ENCODE measurements at regions not wholly inside any gene's neighbourhood (a gene's known extent, or its start where the extent isn't known, plus 50 kb on each side); places are given as distances from the start of the nearest gene placed in this dataset.

DNA sequence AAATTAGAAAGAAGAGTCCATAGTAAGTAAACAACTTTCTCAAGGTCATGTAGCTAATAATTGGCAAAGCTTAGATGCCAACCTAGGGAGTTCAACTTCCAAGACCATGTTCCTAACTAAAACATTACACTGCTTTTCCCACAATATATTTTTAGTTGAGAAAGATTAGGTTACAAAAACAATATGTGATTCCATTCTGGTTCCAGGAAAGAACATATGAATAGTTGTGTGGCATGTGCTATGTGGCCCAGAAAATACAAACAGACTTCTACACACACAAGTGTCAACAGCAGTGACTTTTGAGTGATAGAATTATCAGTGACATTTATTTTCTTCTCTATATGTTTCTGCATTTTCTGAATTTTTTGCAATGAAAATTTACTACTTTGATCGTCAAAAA, 62.7 kb upstream of the EDNRA start (continued):
- TF ChIP-seq, protein P1, sequence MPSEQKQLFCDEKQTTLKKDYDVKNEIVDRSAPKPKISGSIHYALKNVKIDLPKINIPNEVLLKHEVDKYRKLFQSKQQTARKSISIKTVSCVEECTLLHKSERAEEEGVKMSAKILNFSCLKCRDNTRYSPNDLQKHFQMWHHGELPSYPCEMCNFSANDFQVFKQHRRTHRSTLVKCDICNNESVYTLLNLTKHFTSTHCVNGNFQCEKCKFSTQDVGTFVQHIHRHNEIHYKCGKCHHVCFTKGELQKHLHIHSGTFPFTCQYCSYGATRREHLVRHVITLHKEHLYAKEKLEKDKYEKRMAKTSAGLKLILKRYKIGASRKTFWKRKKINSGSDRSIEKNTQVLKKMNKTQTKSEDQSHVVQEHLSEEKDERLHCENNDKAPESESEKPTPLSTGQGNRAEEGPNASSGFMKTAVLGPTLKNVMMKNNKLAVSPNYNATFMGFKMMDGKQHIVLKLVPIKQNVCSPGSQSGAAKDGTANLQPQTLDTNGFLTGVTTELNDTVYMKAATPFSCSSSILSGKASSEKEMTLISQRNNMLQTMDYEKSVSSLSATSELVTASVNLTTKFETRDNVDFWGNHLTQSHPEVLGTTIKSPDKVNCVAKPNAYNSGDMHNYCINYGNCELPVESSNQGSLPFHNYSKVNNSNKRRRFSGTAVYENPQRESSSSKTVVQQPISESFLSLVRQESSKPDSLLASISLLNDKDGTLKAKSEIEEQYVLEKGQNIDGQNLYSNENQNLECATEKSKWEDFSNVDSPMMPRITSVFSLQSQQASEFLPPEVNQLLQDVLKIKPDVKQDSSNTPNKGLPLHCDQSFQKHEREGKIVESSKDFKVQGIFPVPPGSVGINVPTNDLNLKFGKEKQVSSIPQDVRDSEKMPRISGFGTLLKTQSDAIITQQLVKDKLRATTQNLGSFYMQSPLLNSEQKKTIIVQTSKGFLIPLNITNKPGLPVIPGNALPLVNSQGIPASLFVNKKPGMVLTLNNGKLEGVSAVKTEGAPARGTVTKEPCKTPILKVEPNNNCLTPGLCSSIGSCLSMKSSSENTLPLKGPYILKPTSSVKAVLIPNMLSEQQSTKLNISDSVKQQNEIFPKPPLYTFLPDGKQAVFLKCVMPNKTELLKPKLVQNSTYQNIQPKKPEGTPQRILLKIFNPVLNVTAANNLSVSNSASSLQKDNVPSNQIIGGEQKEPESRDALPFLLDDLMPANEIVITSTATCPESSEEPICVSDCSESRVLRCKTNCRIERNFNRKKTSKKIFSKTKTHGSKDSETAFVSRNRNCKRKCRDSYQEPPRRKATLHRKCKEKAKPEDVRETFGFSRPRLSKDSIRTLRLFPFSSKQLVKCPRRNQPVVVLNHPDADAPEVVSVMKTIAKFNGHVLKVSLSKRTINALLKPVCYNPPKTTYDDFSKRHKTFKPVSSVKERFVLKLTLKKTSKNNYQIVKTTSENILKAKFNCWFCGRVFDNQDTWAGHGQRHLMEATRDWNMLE (tag by site-specific recombination; conservative IDR thresholded peaks at IDR 0.05; ENCODE audit: low read depth): no peak
- TF ChIP-seq, protein P2, sequence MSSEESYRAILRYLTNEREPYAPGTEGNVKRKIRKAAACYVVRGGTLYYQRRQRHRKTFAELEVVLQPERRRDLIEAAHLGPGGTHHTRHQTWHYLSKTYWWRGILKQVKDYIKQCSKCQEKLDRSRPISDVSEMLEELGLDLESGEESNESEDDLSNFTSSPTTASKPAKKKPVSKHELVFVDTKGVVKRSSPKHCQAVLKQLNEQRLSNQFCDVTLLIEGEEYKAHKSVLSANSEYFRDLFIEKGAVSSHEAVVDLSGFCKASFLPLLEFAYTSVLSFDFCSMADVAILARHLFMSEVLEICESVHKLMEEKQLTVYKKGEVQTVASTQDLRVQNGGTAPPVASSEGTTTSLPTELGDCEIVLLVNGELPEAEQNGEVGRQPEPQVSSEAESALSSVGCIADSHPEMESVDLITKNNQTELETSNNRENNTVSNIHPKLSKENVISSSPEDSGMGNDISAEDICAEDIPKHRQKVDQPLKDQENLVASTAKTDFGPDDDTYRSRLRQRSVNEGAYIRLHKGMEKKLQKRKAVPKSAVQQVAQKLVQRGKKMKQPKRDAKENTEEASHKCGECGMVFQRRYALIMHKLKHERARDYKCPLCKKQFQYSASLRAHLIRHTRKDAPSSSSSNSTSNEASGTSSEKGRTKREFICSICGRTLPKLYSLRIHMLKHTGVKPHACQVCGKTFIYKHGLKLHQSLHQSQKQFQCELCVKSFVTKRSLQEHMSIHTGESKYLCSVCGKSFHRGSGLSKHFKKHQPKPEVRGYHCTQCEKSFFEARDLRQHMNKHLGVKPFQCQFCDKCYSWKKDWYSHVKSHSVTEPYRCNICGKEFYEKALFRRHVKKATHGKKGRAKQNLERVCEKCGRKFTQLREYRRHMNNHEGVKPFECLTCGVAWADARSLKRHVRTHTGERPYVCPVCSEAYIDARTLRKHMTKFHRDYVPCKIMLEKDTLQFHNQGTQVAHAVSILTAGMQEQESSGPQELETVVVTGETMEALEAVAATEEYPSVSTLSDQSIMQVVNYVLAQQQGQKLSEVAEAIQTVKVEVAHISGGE (tag by site-specific recombination; conservative IDR thresholded peaks at IDR 0.05; ENCODE audit: low read depth): no peak
- TF ChIP-seq, protein P3, sequence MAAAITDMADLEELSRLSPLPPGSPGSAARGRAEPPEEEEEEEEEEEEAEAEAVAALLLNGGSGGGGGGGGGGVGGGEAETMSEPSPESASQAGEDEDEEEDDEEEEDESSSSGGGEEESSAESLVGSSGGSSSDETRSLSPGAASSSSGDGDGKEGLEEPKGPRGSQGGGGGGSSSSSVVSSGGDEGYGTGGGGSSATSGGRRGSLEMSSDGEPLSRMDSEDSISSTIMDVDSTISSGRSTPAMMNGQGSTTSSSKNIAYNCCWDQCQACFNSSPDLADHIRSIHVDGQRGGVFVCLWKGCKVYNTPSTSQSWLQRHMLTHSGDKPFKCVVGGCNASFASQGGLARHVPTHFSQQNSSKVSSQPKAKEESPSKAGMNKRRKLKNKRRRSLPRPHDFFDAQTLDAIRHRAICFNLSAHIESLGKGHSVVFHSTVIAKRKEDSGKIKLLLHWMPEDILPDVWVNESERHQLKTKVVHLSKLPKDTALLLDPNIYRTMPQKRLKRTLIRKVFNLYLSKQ (tag by site-specific recombination; IDR thresholded peaks at IDR 0.05; ENCODE audit: borderline replicate concordance): no peak

DNA sequence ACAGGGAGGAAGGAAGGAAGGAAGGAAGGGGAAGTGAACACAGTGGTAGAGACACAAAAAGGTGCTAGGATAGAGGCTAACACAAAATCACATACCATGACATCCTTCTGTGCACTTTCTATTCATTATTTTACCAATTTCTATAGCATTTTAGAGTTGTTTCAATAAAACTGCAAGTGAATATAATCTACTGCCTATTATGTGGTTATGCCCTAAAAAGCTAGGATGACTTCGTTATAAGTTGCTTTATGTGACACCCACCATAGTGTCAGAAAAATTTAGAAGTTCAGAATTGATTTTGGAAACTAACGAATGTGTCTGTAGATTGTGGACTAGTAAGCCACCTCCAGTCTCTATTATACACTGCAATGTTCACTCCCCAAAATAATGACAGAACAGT, 59.4 kb upstream of the EDNRA start:
- H3K9me3 ChIP-seq (ENCODE audit: control insufficient read depth, insufficient read depth, low read depth, low read length): no peaks in the 10 kb centered on the region
- ChIA-PET CTCF (no interaction called here), POLR2A (no interaction called here)
- no peaks in the 10 kb centered on the region for H3K4me1 ChIP-seq (ENCODE audit: control insufficient read depth, insufficient read depth, low read length)
- H3K4me3 ChIP-seq (ENCODE audit: low read depth, low read length): no peak overlapping the region
- H3K36me3 ChIP-seq (ENCODE audit: control insufficient read depth in 2 of 2, insufficient read depth in 1 of 2, low read length in 2 of 2): no peaks in the 10 kb centered on the region
- no peak overlapping the region for H3K27ac ChIP-seq (ENCODE audit: extremely low read depth, low read depth, low read length)
- TF ChIP-seq, protein P4, sequence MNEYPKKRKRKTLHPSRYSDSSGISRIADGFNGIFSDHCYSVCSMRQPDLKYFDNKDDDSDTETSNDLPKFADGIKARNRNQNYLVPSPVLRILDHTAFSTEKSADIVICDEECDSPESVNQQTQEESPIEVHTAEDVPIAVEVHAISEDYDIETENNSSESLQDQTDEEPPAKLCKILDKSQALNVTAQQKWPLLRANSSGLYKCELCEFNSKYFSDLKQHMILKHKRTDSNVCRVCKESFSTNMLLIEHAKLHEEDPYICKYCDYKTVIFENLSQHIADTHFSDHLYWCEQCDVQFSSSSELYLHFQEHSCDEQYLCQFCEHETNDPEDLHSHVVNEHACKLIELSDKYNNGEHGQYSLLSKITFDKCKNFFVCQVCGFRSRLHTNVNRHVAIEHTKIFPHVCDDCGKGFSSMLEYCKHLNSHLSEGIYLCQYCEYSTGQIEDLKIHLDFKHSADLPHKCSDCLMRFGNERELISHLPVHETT (tag by site-specific recombination; IDR thresholded peaks at IDR 0.05): no peak
- no peak for TF ChIP-seq ZNF768 (tag by site-specific recombination; IDR thresholded peaks at IDR 0.05)
- no peak for TF ChIP-seq ZNF423 (tag by site-specific recombination; IDR thresholded peaks at IDR 0.05)
- TF ChIP-seq ZNF843 (tag by site-specific recombination; IDR thresholded peaks at IDR 0.05): no peak
- TF ChIP-seq ZNF157 (tag by site-specific recombination; IDR thresholded peaks at IDR 0.05): no peak
- TF ChIP-seq ZNF571 (tag by site-specific recombination; IDR thresholded peaks at IDR 0.05): no peak
- TF ChIP-seq ZNF561 (tag by site-specific recombination; IDR thresholded peaks at IDR 0.05; ENCODE audit: borderline replicate concordance): no peak
- TF ChIP-seq, protein P5, sequence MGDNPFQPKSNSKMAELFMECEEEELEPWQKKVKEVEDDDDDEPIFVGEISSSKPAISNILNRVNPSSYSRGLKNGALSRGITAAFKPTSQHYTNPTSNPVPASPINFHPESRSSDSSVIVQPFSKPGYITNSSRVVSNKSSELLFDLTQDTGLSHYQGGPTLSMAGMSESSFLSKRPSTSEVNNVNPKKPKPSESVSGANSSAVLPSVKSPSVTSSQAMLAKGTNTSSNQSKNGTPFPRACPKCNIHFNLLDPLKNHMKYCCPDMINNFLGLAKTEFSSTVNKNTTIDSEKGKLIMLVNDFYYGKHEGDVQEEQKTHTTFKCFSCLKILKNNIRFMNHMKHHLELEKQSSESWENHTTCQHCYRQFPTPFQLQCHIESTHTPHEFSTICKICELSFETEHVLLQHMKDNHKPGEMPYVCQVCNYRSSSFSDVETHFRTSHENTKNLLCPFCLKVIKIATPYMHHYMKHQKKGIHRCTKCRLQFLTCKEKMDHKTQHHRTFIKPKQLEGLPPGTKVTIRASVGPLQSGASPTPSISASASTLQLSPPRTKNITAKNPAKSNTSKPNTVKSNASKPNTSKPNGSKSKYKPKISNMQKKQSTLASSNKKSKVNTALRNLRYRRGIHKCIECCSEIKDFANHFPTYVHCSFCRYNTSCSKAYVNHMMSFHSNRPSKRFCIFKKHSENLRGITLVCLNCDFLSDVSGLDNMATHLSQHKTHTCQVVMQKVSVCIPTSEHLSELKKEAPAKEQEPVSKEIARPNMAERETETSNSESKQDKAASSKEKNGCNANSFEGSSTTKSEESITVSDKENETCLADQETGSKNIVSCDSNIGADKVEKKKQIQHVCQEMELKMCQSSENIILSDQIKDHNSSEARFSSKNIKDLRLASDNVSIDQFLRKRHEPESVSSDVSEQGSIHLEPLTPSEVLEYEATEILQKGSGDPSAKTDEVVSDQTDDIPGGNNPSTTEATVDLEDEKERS (tag by site-specific recombination; IDR thresholded peaks at IDR 0.05): no peak
- no peak for TF ChIP-seq TCF7L2 (IDR thresholded peaks at IDR 0.05; ENCODE audit: borderline replicate concordance, low read depth, low read length)
- TF ChIP-seq ZNF132 (tag by site-specific recombination; IDR thresholded peaks at IDR 0.05; ENCODE audit: borderline replicate concordance): no peak
- TF ChIP-seq MYNN (tag by site-specific recombination; IDR thresholded peaks at IDR 0.05; ENCODE audit: borderline replicate concordance): no peak

All from HEK293 (cell line).